GM23338 (cell line): ENCODE measurements at regions not wholly inside any gene's neighbourhood (a gene's known extent, or its start where the extent isn't known, plus 50 kb on each side); places are given as distances from the start of the nearest gene placed in this dataset.
A peak's percentile ranks its signal among the peaks of the same experiment; 100 is the strongest.

Source experiments
- ATAC-seq: fragments of 200-7000 bp; cut with Tn5 transposase; 3 replicates; pipeline ENCODE4 v1.9.1; 2020
- DNase-seq: peaks from one replicate; pipeline ENCODE4 v3.0.0-alpha.2; 2015; ENCODE audit warnings: low spot score
- H2AFZ ChIP-seq: fragments of 200-600 bp; sonication (generic); 2 replicates; pipeline ENCODE4 v1.8.0; 2016; ENCODE audit warnings: antibody characterized with exemption, mild to moderate bottlenecking, moderate library complexity
- H3F3A ChIP-seq: fragments of 200-600 bp; sonication (generic); replicated peaks from 2 replicates; pipeline ENCODE4 v1.8.0; 2017; ENCODE audit warnings: antibody characterized with exemption, mixed run types, low read depth
- H3K27ac ChIP-seq: fragments of 200-600 bp; sonication (generic); 2 replicates; pipeline ENCODE4 v1.6.1; 2016; ENCODE audit warnings: low read depth
- H3K27me3 ChIP-seq: fragments of 200-600 bp; sonication (generic); 2 replicates; pipeline ENCODE4 v1.8.0; 2016; ENCODE audit warnings: mild to moderate bottlenecking, mixed run types, moderate library complexity; ENCODE audit not compliant: insufficient read depth
- H3K36me3 ChIP-seq: fragments of 200-600 bp; sonication (generic); 2 replicates; pipeline ENCODE4 v1.8.0; 2016; ENCODE audit warnings: mild to moderate bottlenecking; ENCODE audit not compliant: insufficient read depth
- H3K4me1 ChIP-seq: fragments of 200-600 bp; sonication (generic); 2 replicates; pipeline ENCODE4 v1.8.0; 2016; ENCODE audit warnings: mild to moderate bottlenecking, moderate library complexity; ENCODE audit not compliant: insufficient read depth
- H3K4me2 ChIP-seq: fragments of 200-600 bp; sonication (generic); 2 replicates; pipeline ENCODE4 v1.7.1; 2017; ENCODE audit warnings: mixed run types
- H3K4me3 ChIP-seq: fragments of 200-600 bp; sonication (generic); 2 replicates; pipeline ENCODE4 v1.6.1; 2016; ENCODE audit warnings: mixed run types
- H3K79me2 ChIP-seq: fragments of 200-600 bp; sonication (generic); replicated peaks from 2 replicates; pipeline ENCODE4 v1.8.0; 2017; ENCODE audit warnings: mild to moderate bottlenecking; ENCODE audit not compliant: insufficient read depth
- H3K9me2 ChIP-seq: fragments of 200-600 bp; sonication (generic); 2 replicates; pipeline ENCODE4 v1.8.0; 2017; ENCODE audit not compliant: insufficient read depth
- H4K20me1 ChIP-seq: fragments of 200-600 bp; sonication (generic); replicated peaks from 2 replicates; pipeline ENCODE4 v1.8.0; 2017; ENCODE audit warnings: mild to moderate bottlenecking; ENCODE audit not compliant: insufficient read depth
- H3K27ac Mint-ChIP-seq: 2 replicates; pipeline ENCODE4 v1.8.0; 2020; ENCODE audit warnings: inconsistent platforms, mild to moderate bottlenecking, moderate library complexity, mixed read lengths
- H3K27me3 Mint-ChIP-seq: 3 replicates; pipeline ENCODE4 v1.8.0; 2022; ENCODE audit warnings: low read depth, mild to moderate bottlenecking, moderate library complexity, mixed read lengths, inconsistent platforms; ENCODE audit not compliant: insufficient read depth, poor library complexity
- H3K36me3 Mint-ChIP-seq: 3 replicates; pipeline ENCODE4 v1.8.0; 2021; ENCODE audit warnings: low read depth, mild to moderate bottlenecking, inconsistent platforms, moderate library complexity, mixed read lengths
- H3K4me1 Mint-ChIP-seq: 3 replicates; pipeline ENCODE4 v1.8.0; 2020; ENCODE audit warnings: mild to moderate bottlenecking, inconsistent platforms, mixed read lengths
- H3K4me3 Mint-ChIP-seq: 3 replicates; pipeline ENCODE4 v1.8.0; 2021; ENCODE audit warnings: moderate library complexity, mild to moderate bottlenecking, inconsistent platforms, mixed read lengths
- H3K9me3 Mint-ChIP-seq: 3 replicates; pipeline ENCODE4 v1.8.0; 2020; ENCODE audit warnings: moderate library complexity, mild to moderate bottlenecking, inconsistent platforms, mixed read lengths
- CREB1 ChIP-seq: fragments of 250-450 bp; sonication (Bioruptor Pico); IDR thresholded peaks from 2 replicates; pipeline ENCODE4 v1.5.0; 2020; ENCODE audit warnings: low read depth, mild to moderate bottlenecking, moderate library complexity
- CTCF ChIP-seq, 2 experiments: fragments of 200-600 bp in 1 of 2; sonication (generic) in 1 of 2; conservative IDR thresholded peaks; 2 replicates each; pipeline versions ENCODE4 v1.5.1 to v1.6.1; 2016 to 2017; ENCODE audit warnings: antibody characterized with exemption in 2 of 2, low read depth in 2 of 2, mild to moderate bottlenecking in 2 of 2, moderate library complexity in 1 of 2
- ETS1 ChIP-seq: IDR thresholded peaks from 2 replicates; pipeline ENCODE4 v1.6.1; 2016; ENCODE audit warnings: antibody characterized with exemption
- EZH2 ChIP-seq: fragments of 200-600 bp; sonication (generic); IDR thresholded peaks from one replicate; pipeline ENCODE4 v1.8.0; 2017; ENCODE audit warnings: antibody characterized with exemption, mild to moderate bottlenecking, low read depth; ENCODE audit not compliant: unreplicated experiment
- EZH2phosphoT487 ChIP-seq: fragments of 200-600 bp; sonication (generic); IDR thresholded peaks from one replicate; pipeline ENCODE4 v1.8.1; 2018; ENCODE audit warnings: antibody characterized with exemption; ENCODE audit not compliant: unreplicated experiment
- JUNB ChIP-seq: IDR thresholded peaks from one replicate; pipeline ENCODE4 v1.6.1; 2016; ENCODE audit warnings: antibody characterized with exemption; ENCODE audit not compliant: unreplicated experiment
- NANOG ChIP-seq: IDR thresholded peaks from 2 replicates; pipeline ENCODE4 v1.6.1; 2016; ENCODE audit warnings: antibody characterized with exemption, borderline replicate concordance
- POLR2AphosphoS5 ChIP-seq: IDR thresholded peaks from 2 replicates; pipeline ENCODE4 v1.6.1; 2016; ENCODE audit warnings: antibody characterized with exemption, low read depth
- REST ChIP-seq: IDR thresholded peaks from one replicate; pipeline ENCODE4 v1.6.1; 2018; ENCODE audit warnings: antibody characterized with exemption; ENCODE audit not compliant: unreplicated experiment
- STAT1 ChIP-seq: IDR thresholded peaks from one replicate; pipeline ENCODE4 v1.6.1; 2016; ENCODE audit warnings: antibody characterized with exemption; ENCODE audit not compliant: unreplicated experiment
- ZNF114 ChIP-seq: fragments of 250-450 bp; sonication (Bioruptor Pico); IDR thresholded peaks from 2 replicates; pipeline ENCODE4 v1.5.0; 2020; ENCODE audit warnings: mild to moderate bottlenecking, moderate library complexity
- ZNF331 ChIP-seq: fragments of 250-450 bp; sonication (Bioruptor Pico); IDR thresholded peaks from 2 replicates; pipeline ENCODE4 v1.5.0; 2020; ENCODE audit warnings: low read depth, mild to moderate bottlenecking, moderate library complexity
- ZNF462 ChIP-seq: fragments of 250-450 bp; sonication (Bioruptor Pico); IDR thresholded peaks from 2 replicates; pipeline ENCODE4 v1.5.0; 2020; ENCODE audit warnings: mild to moderate bottlenecking, moderate library complexity

- no peaks in the 10 kb centered on the region for H3K36me3 ChIP-seq
- TF ChIP-seq CREB1 (CRISPR knock-in tag) (no peak), STAT1 (no peak), JUNB (no peak), NANOG (no peak), ZNF462 (CRISPR knock-in tag) (no peak), POLR2AphosphoS5 (no peak), REST (no peak), ZNF114 (no peak), EZH2phosphoT487 (no peak), ZNF331 (CRISPR knock-in tag) (no peak), ETS1 (no peak), EZH2 (no peak), CTCF (conservative IDR thresholded peaks at IDR 0.05; ENCODE audit: low read depth in 2 of 2) (no peak)
- H3K27me3 Mint-ChIP-seq: peaks cover 2% of the 10 kb centered on the region
- ATAC-seq (no peak), DNase-seq (peak; percentile 59)
- H3K27ac ChIP-seq: no peak overlapping the region
- no peak overlapping the region for H2AFZ ChIP-seq
- H4K20me1 ChIP-seq: no peaks in the 10 kb centered on the region
- peaks cover 44% of the 10 kb centered on the region for H3K9me3 Mint-ChIP-seq
- no peak overlapping the region for H3K27ac Mint-ChIP-seq
- no peaks in the 10 kb centered on the region for H3K27me3 ChIP-seq
- H3K36me3 Mint-ChIP-seq: peaks cover 14% of the 10 kb centered on the region; the same call in 2 of the 3 replicates
- no peaks in the 10 kb centered on the region for H3F3A ChIP-seq
- no peak overlapping the region for H3K4me2 ChIP-seq
- no peaks in the 10 kb centered on the region for H3K9me2 ChIP-seq
- H3K4me3 ChIP-seq: no peak overlapping the region
- no peaks in the 10 kb centered on the region for H3K4me1 ChIP-seq
- no peaks in the 10 kb centered on the region for H3K4me1 Mint-ChIP-seq
- no peaks in the 10 kb centered on the region for H3K79me2 ChIP-seq
- H3K4me3 Mint-ChIP-seq: no peak overlapping the region
Observed at GRCh38 chrX:67893931-67894330, 350.1 kb downstream of the AR start.
